Activated T-helper 9 cell treated with anti-CD3 and anti-CD28 coated beads, Interleukin-2, amount 50 U/mL, for 16 hours (primary cell): ENCODE measurements at regions not wholly inside any gene's neighbourhood (a gene's known extent, or its start where the extent isn't known, plus 50 kb on each side); places are given as distances from the start of the nearest gene placed in this dataset.
"Not testable (repeated sequence)": the region's sequence is repeated elsewhere in the genome, so short reads cannot be mapped to it uniquely, and the experiment has no call there.

Experiments
- DNase-seq: peaks from one replicate; pipeline ENCODE4 v3.0.0-alpha.2; 2020; ENCODE audit warnings: low read depth

DNA sequence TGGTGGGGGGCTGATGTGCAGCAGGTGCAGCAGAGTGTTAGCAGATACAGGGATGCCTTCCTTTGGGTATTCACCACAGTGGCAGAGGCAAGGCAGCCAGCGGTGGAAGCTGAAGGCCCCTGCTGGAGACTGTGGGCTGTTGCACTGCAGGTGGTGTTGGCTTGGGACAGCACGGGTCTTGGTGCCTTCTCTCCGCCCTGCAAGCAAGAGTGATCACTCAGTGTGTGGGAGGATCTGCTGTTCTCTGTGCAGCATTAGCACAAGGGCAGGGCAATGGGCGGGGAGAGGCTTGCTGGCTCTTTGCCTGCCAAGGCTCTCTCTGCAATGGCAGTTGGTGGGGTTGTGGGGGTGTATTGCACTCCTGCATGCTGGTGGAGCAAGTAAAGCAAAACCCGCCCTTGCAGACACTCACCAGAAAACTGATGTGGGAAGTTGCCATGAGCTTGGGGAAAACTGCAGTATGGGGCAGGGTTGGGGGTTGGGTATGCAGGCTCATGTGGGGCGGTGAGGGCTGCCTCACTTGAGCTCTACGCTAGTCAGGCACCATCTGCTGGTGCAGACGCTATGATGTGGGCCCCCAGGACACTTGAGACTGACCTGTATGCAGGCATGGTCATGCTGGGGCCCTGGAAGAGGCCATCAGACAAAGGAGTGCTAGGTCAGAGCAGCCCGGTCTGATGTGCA, 820.8 kb upstream of the GRIA3 start:
- DNase-seq: no peak

DNA sequence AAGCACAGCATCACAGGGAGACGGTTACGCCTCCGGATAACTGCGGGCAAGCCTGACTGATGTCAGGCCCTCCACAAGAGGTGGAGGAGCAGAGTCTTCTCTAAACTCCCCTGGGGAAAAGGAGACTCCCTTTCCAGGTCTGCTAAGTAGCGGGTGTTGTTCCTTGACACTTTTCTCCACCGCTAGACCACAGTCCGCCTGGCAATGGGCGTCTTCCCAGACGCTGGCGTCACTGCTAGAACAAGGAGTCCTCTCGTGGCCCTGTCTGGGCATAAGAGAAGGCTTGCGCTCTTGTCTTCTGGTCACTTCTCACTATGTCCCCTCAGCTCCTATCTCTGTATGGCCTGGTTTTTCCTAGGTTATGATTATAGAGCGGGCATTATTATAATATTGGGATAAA, 808.5 kb upstream of the GRIA3 start:
- DNase-seq: not testable (repeated sequence)

DNA sequence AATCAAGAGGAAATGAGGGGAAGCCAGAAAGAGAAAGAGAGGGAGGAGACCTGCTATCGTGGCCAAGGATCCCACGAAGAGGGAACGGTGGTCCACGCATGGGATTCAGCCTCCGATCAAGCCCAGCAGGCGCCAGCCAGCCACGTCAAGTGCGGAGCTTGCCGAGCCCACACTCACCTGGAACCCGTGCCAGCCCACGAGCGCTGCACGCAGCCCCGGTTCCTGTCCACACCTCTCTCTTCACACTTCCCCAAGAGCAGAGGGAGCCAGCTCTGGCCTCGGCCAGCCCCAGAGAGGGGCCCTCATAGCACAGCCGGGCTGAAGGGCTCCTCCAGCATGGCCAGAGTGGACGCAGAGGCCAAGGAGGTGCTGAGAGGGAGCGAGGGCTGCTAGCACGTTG, 795.1 kb upstream of the GRIA3 start:
- no peak for DNase-seq

DNA sequence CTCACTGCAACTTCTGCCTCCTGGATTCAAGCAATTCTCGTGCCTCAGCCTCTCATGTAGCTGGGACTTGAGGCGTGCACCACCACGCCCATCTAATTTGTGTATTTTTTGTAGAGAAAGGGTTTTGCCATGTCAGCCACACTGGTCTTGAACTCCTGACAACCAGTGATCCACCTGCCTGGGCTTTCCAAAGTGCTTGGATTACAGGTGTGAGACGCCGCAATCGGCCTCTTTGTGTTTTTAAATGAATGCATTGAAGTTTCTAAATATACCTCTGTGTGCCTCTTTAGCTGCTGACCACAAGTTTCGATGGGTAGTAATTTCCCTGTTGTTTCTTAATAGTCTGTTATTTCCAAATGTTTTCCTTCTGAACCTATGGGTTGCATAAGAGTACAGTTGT, 765.3 kb upstream of the GRIA3 start:
- DNase-seq: no peak

DNA sequence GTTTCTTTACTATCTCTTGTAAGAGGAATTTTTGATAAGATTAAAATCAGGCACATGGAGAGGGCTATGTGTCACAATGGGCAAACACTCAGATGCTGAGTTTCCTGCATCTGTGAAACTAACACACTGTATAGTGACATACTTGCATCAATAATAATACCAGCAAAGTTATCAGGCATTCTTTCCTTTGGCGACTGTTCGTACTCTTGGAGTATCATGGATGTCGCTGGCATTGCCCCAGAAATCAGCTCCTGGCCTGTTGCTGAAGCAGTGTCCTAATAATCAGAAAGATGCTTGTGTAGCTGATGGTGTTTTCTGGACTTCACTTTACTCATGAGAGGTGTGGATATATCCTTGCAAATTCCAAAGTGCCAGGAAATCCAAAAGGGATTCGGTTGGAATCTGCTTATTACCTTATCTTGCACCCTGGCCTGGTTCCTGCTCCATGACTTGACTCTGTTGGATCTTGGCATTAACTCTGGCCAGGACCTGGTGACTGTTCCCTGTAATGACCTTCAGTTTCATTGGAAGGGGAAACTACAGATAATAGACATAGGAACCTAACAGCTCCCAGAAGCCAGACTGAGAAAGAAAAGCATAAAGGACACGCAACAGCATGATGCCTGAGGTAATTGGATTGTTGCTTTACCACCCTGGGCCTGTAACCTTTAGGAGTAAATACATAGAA, 762.5 kb upstream of the GRIA3 start:
- DNase-seq: no peak

DNA sequence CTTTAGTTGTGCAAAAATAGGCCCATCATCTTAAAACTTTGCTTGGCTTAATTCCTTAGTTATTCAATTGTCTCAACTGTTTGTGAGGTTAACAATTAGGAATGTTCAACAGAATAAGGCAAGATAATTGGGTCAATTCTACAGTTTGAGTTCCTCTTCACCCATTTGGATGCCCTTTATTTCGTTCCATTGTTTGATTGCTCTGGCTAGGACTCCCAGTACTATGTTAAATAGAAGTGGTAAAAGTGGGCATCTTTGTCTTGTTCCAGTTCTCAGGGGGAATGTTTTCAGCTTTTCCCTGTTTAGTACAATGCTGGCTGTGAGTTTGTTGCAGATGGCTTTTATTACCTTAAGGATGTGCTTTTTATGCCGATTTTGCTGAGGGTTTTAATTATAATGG, 761.5 kb upstream of the GRIA3 start:
- no peak for DNase-seq

DNA sequence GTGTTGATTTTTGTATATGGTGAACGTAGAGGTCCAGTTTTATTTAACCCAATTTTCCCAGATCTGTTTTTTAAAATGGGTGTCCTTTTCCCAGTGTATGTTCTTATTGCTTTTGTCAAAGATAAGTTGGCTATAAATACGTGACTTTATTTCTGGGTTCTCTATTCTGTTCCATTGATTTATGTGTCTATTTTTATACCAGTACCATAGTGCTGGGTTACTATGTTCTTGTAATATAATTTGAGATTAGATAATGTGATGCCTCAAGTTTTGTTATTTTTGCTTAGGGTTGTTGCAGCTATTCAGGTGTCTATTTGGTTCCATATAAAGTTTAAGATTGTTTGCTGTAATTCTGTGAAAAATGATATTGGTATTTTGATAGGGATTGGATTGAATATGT, 749.1 kb upstream of the GRIA3 start:
- DNase-seq: no peak

DNA sequence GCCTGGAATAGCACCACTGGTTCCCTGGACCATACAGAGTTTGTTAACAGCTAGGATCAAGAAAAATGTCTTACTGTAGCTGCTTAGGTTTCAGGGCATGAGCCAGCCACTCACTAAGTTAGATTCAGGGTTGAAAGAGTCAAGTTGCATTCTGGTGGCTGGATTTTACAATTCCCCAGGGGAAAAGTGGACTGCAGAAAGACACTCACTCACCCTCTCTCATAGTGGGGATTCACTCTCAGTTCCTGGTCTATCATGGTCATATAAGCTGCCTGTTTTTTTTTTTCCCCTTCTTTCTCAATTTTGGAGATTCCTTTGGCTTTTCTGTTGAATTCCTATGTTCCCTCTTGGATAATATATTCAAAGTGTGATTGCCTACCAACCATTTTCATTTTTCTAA, 744.2 kb upstream of the GRIA3 start:
- DNase-seq: no peak

DNA sequence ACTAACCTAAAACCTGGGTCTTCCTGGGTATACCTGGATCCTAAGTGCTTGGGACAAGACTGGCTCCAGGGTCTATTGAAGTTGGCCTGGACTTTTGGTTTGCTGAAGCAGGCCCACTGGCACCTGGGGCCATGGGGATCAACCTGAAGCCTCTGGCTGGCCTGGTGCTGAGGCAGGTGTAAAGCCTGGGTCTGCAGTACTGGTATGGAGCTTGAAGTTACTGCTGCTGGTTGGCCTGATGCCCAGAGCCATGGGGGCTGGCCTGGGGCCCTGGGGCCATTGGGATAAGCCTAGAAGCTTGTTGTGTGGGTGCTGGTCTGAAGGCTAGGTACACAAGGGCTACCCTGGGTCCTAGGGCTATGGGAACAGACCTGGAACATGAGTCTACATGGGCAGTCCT, 743.2 kb upstream of the GRIA3 start:
- no peak for DNase-seq

DNA sequence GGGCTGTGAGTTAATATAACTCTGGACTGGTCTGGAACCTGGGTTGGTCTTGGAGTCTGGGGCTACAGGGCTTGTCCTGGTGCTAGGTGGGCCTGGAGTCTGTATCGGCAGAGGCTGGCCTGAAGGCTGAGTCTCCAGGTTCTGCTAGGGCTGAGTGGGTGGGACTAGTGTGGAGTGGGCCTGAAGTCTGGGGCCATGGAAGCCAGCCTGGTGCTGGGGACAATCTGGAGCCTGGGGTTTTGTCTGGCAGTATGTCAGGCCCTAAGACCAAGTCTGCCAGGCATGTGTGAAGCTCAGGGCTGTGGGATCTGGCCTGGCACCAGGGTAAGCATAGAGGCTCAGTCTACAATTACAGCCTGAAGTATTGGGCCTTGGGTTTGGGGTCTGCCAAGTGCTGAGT, 742.6 kb upstream of the GRIA3 start:
- DNase-seq: no peak

DNA sequence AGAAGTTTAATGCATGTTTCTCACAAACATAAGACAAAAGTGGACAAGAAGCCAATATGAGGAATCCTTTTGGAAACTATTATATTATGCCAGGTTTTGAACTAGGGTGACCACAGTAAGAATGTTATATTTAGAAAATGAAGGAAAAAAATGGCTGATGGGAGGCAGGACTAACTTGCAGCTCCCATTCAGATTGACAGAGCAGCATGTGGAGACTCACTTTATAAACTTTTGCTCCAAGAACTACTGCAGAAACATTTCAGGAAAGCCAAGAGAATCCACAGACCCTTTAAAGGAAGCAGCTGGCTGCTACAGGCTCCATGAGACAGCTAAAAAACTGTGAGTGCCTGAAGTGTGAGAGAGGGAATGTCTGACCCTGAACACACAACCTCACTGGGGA, 738.6 kb upstream of the GRIA3 start:
- DNase-seq: no peak

DNA sequence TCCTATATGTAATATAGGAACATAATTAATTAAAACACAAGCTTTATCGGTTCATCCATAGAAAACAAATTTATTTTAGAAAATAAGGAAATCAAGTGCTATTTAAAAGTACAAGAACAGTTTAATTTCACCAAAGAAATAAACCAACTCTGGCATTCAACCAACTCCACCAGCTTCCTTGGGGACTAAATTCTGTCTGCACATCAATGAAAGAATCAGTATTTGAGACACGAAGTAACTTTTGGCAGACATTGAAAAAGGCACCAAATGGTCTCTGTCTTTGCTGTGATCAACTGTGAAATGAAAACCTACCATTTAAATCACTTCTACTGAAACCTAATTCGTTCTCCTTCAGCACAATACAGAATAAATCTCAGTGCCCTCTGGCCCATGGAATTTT, 719.7 kb upstream of the GRIA3 start:
- no peak for DNase-seq

DNA sequence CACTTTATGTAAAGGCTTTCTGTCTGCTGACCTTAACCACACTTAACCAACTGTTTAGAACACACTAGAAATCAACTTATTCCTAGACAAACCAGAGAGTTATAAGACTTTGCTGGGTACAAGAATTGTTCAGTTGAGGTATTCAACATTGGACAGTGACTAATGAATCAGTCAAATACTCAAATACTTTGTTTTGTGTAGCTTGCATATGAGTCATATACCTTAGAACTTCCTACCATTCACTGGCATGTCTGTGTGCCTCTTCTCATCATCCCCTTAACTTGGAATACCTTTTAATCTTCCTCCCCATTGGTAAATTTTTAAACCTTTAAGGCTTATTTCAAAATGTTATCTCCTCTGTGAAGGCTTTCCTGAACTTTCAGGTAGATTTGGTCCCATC, 708.8 kb upstream of the GRIA3 start:
- DNase-seq: no peak

DNA sequence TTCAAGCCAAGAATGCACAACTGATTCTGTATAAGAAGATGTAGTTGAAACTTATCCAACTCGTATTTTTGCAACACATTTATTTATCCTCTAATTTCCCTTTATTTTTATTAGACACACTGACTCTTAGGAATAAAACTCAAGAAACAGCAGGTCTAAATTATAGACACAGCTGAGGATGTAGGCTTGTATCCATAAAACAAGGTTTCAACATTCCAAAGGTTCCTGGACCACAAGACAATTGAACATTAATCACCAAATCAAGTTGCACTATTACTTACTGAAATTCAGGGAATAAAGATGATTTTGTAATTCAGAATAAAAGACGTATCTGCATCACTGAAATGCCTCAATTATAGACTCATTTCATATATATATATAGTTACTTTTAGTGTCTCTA, 683.5 kb upstream of the GRIA3 start:
- no peak for DNase-seq

DNA sequence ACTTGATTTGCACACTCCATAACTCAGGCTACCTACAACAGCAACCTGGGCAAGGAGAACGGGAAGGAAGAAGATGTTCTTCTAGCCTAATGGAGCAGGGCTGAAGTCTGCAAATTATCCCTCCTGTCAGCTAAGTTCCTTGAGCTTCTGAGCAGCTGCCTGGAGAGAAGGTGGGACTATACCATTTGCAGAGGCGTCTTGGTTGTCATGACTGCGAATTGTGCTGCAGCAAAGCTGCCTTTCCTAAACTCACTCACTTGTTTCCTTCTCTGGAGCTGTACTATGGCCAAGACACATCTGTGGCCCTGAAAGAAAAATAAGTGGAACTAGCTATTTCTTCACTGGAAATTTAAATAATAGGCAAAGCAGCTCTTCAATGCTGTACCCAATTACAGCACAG, 682.4 kb upstream of the GRIA3 start:
- no peak for DNase-seq

DNA sequence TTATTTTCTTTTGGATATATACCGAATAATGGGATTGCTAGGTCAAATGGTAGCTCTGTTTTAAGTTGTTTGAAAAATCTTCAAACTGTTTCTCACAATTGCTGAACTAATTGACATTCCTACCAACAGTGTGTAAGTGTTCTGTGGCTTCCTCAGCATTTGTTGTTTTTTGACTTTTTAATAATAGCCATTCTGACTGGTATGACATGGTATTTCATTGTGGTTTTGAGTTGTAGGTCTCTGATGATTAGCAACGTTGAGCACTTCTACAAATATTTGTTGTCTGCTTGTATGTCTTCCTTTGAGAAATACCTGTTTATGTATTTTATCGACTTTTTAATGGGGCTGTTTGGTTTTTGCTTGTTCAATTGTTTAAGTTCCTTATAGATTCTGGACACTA, 680.1 kb upstream of the GRIA3 start:
- DNase-seq: no peak

DNA sequence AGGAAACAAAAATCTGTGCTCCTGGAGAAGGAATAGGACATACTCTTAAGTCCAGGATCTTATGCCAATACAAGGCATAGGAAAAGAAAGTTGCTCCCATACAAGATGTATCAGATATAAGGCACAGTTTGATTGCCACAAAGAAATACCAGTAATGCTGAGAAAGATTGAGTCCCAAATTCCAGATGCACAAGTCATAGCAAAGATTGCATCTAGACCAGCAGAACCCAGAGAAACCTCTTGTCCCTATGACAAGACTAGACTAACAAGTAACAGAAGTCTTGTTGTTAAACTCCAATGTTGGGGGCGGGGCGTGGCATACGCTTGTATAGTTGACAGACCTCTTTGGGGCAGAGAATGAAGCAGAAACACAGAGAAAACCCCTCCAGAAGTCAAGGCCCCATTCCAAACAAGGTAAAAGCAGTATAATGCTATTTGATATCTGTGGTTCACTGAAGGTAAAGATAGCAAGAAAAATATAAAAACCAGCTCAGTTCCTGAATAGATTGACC, 671.5 kb upstream of the GRIA3 start:
- DNase-seq: no peak

DNA sequence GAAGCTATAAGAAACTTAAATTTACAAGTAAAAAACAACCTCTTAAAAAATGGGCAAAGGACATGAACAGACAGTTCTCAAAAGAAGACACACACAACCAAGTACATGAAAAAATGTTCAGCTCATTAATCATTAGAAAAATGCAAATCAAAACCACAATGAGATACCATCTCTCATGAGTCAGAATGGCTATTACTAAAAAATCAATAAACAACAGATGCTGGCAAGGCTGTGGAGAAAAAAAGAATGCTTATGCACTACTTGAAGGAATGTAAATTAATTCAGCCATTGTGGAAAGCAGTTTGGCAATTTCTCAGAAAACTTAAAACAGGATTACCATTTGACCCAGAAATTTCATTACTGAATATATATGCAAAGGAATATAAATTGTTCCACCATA, 666.3 kb upstream of the GRIA3 start:
- no peak for DNase-seq

DNA sequence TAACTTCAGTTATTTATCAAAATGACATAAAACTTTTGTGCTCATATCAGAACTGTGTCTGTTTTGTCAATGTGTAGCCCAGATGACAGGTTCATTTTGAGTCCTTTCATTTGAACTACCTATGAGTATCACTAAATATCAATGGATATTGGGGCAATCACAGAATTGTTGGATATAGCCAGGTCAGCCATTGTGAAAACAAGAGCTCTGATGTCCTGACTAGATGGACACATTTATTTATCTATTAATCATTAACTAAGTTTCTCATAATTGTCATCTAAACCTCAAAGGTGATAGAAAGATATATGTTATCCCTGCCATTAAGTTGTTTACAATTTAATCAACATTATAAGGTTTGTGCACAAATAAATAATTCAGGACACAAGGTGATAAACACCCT, 638.3 kb upstream of the GRIA3 start:
- no peak for DNase-seq

DNA sequence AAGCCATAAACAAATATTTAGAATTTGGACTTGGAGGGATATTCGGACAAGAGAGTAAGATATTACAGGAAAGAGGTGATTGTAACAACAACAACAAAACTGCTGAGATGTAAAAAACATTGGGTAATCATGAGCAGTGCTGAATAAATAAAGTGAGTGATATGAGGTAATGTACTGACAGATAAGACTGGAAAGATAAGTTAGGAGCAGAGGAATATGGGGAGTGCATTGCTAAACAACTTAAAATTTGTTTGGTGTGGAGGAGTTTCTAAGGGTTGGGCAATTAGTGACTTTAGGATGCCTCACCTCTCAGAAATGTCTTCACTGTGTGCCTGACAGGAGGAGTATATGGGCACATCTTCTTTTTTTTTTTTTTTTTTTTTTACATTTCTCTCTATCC, 637.8 kb upstream of the GRIA3 start:
- no peak for DNase-seq

DNA sequence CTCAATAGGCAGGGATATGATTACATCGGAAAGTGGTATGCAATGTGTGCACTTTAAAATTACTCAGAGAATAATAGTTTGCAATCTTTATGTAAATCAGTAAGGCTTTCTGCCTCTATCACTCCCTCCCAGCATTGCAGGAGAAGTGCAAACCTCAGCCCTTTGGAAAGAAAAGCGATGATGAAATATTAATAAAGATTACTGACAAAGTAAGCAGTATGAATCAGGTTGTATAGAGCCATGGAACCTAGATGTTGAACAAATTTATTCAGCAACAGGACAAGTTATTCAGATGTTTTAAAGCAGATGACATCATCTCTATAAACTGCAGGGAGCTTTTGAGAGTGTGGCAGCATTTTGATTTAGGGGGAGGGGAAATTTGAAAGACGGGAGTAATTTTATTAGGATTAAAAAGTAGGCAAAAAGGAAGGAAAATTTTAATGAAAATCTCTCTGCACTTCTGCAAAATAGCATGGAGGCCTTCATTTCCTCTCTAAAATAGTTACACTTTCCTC, 631.7 kb upstream of the GRIA3 start:
- DNase-seq: no peak

DNA sequence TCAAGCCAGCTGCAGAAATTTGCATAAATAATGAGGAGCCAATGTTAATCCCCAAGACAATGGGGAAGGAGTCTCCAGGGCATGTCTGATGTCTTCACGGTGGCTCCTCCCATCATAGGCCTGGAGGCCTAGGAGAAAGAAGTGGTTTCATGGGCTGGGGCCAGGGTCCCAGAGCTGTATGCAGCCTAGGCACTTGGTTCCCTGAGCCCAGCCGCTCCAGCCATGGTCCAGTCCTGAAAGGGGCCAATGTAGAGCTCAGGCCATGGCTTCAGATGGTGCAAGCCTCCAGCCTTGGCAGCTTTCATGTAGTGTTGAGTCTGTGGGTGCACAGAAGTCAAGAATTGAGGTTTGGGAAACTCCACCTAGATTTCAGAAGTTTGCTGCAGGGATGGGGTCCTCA, 628.2 kb upstream of the GRIA3 start:
- no peak for DNase-seq

DNA sequence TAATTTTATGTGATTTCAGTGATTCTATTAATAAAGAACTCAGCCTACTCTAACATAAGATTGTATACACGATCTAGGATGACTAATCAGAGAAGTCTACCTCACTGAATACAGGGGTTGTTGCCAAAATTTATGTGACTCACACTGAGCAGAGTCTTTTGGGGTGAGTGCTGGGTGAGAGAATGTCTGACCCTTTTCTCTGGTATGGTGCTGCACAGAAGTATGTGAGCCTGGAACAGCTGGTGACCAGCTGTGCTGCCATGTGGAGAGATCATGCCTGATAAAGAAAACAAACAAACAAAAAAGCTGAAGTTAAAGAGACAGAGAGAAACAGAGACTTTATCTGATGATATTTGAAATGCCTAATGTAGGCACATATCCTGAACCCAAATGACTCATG, 618.1 kb upstream of the GRIA3 start:
- DNase-seq: no peak

DNA sequence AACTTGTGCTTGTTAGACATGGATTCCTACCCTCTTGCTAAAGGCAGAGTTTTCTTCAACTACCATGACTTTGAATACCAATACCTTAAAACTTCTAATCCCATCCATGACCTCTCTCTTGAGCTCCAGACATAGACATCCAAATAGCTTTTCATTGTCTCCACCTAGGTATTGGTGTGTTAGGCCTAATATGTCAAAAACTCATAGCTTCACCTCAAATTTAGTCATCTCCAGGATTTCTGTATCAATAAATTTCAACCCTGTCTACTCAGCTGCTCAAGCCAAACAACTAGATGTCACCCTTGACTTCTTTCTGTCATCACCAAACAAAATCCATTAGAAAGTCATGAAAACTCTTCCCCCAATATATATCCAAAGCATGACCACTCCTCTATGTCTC, 617.7 kb upstream of the GRIA3 start:
- no peak for DNase-seq
